GM12878 (cell line): ENCODE measurements at regions not wholly inside any gene's neighbourhood (a gene's known extent, or its start where the extent isn't known, plus 50 kb on each side); places are given as distances from the start of the nearest gene placed in this dataset.

ENCODE experiments used
- ATAC-seq: fragments of 200-7000 bp; cut with Tn5 transposase; 3 replicates; pipeline ENCODE4 v1.9.1; 2020; ENCODE audit warnings: mild to moderate bottlenecking, moderate library complexity
- BruUV-seq: library from RNA; stranded (reverse); fragments of 400-500 nt; replicated peaks from 2 replicates; lab custom pipeline; 2021; lab: Mats Ljungman, UMichigan
- CTCF ChIA-PET: fragments of 300-600 bp; sonication (Branson Sonifier 250); formaldehyde crosslinking; extraction: SDS; loops from one replicate; lab custom pipeline; 2021; ENCODE audit warnings: inconsistent platforms; lab: Yijun Ruan, JAX
- POLR2A ChIA-PET: fragments of 350-600 bp; formaldehyde crosslinking; extraction: SDS; loops from one replicate; lab custom pipeline; 2021; ENCODE audit warnings: inconsistent platforms; lab: Charles Lee
- RAD21 ChIA-PET: fragments of 300-600 bp; sonication (Branson Sonifier 250); formaldehyde crosslinking; loops from one replicate; lab custom pipeline; 2023; ENCODE audit warnings: antibody characterized with exemption; ENCODE audit not compliant: unreplicated experiment; lab: Charles Lee
- SMC1A ChIA-PET: fragments of 300-600 bp; sonication (Branson Sonifier 250); formaldehyde crosslinking; loops from one replicate; lab custom pipeline; 2023; ENCODE audit not compliant: unreplicated experiment, uncharacterized antibody; lab: Charles Lee
- DNase-seq: peaks from one replicate; pipeline ENCODE4 v3.0.0-alpha.2; 2011; ENCODE audit warnings: low read depth, low spot score
- FAIRE-seq: peaks from 3 replicates; lab custom pipeline; 2011; peaks lifted over from hg19 to GRCh38; lab: Jason Lieb, UNC
- H2AFZ ChIP-seq: 2 replicates; pipeline ENCODE4 v1.6.0; 2011; ENCODE audit warnings: low read depth, low read length, control low read depth; ENCODE audit not compliant: control insufficient read depth
- H3K27ac ChIP-seq: 2 replicates; pipeline ENCODE4 v1.5.1; 2011; ENCODE audit warnings: control low read depth; ENCODE audit not compliant: control insufficient read depth, insufficient read depth
- H3K27me3 ChIP-seq, 2 experiments: replicated peaks in 1 of 2; 2 replicates each; pipeline versions ENCODE4 v1.6.0 to v1.6.1; 2011; ENCODE audit warnings: low read length in 1 of 2; ENCODE audit not compliant: control insufficient read depth in 2 of 2, insufficient read depth in 2 of 2
- H3K36me3 ChIP-seq, 2 experiments: 2 replicates each; pipeline ENCODE4 v1.5.1; 2011; ENCODE audit warnings: low read length in 1 of 2; ENCODE audit not compliant: control insufficient read depth in 2 of 2, insufficient read depth in 2 of 2
- H3K4me1 ChIP-seq: 2 replicates; pipeline ENCODE4 v1.6.1; 2011; ENCODE audit warnings: mild to moderate bottlenecking, low read length, moderate library complexity, mixed read lengths; ENCODE audit not compliant: control insufficient read depth, insufficient read depth
- H3K4me2 ChIP-seq: 2 replicates; pipeline ENCODE4 v1.6.0; 2011; ENCODE audit warnings: control low read depth; ENCODE audit not compliant: control insufficient read depth, insufficient read depth
- H3K4me3 ChIP-seq: fragments of 200-600 bp; sonication (generic); 2 replicates; pipeline ENCODE4 v1.5.1; 2016
- H3K79me2 ChIP-seq: 2 replicates; pipeline ENCODE4 v1.6.0; 2011; ENCODE audit warnings: low read length; ENCODE audit not compliant: control insufficient read depth, insufficient read depth
- H3K9ac ChIP-seq: 2 replicates; pipeline ENCODE4 v1.8.0; 2011; ENCODE audit warnings: low read length, control low read depth, mixed read lengths; ENCODE audit not compliant: control insufficient read depth, insufficient read depth
- H3K9me3 ChIP-seq: replicated peaks from 3 replicates; pipeline ENCODE4 v1.5.1; 2011; ENCODE audit warnings: mild to moderate bottlenecking, low read length; ENCODE audit not compliant: control insufficient read depth, insufficient read depth
- H4K20me1 ChIP-seq: 2 replicates; pipeline ENCODE4 v1.6.0; 2011; ENCODE audit not compliant: control insufficient read depth, insufficient read depth
- CHD2 ChIP-seq: IDR thresholded peaks from 2 replicates; pipeline ENCODE4 v1.6.1; 2011; ENCODE audit warnings: low read depth, low read length, improper control_type of control experiment, borderline replicate concordance
- E2F8 ChIP-seq: fragments of 450-650 bp; IDR thresholded peaks from 2 replicates; pipeline ENCODE4 v1.6.1; 2018; ENCODE audit warnings: mild to moderate bottlenecking, low read depth, moderate library complexity; ENCODE audit not compliant: partially characterized antibody
- GATAD2B ChIP-seq: fragments of 450-650 bp; conservative IDR thresholded peaks from 2 replicates; pipeline ENCODE4 v1.6.1; 2017; ENCODE audit warnings: low read depth, mild to moderate bottlenecking, moderate library complexity
- IKZF1 ChIP-seq: fragments of 450-650 bp; conservative IDR thresholded peaks from 2 replicates; pipeline ENCODE4 v1.6.1; 2017; ENCODE audit warnings: antibody characterized with exemption, mild to moderate bottlenecking
- KDM1A ChIP-seq: fragments of 200-600 bp; sonication (generic); IDR thresholded peaks from 2 replicates; pipeline ENCODE4 v1.6.1; 2016; ENCODE audit warnings: borderline replicate concordance
- KLF5 ChIP-seq: fragments of 450-650 bp; IDR thresholded peaks from 2 replicates; pipeline ENCODE4 v1.6.1; 2014; ENCODE audit warnings: mild to moderate bottlenecking; ENCODE audit not compliant: partially characterized antibody
- LARP7 ChIP-seq: fragments of 450-650 bp; IDR thresholded peaks from 2 replicates; pipeline ENCODE4 v1.6.1; 2017; ENCODE audit warnings: mild to moderate bottlenecking
- MEF2A ChIP-seq: IDR thresholded peaks from 2 replicates; pipeline ENCODE4 v1.6.1; 2011; ENCODE audit warnings: low read depth, mild to moderate bottlenecking, low read length, moderate library complexity; ENCODE audit not compliant: insufficient read depth
- NBN ChIP-seq: fragments of 450-650 bp; IDR thresholded peaks from 2 replicates; pipeline ENCODE4 v1.6.1; 2016
- PKNOX1 ChIP-seq: fragments of 450-650 bp; IDR thresholded peaks from 2 replicates; pipeline ENCODE4 v1.6.1; 2016; ENCODE audit warnings: mild to moderate bottlenecking
- POLR2AphosphoS2 ChIP-seq: IDR thresholded peaks from 2 replicates; pipeline ENCODE4 v1.6.1; 2011; ENCODE audit warnings: low read depth, mild to moderate bottlenecking, low read length, improper control_type of control experiment, moderate library complexity
- SUPT20H ChIP-seq: IDR thresholded peaks from 2 replicates; pipeline ENCODE4 v1.6.1; 2011; ENCODE audit warnings: low read depth, mild to moderate bottlenecking, low read length, moderate library complexity, borderline replicate concordance; ENCODE audit not compliant: control insufficient read depth
- TCF7 ChIP-seq: IDR thresholded peaks from 2 replicates; pipeline ENCODE4 v1.6.1; 2014; ENCODE audit warnings: antibody characterized with exemption, borderline replicate concordance
- ZBTB11 ChIP-seq: fragments of 450-650 bp; formaldehyde crosslinking; IDR thresholded peaks from 2 replicates; pipeline ENCODE4 v1.5.0; 2022; ENCODE audit warnings: mild to moderate bottlenecking, missing genetic modification characterization
- ZNF217 ChIP-seq: fragments of 450-650 bp; IDR thresholded peaks from 2 replicates; pipeline ENCODE4 v1.6.1; 2017; ENCODE audit warnings: antibody characterized with exemption, mild to moderate bottlenecking
- in situ Hi-C: fragments of 300-500 bp; cut with MboI; formaldehyde crosslinking; loops from 9 replicates; pipeline ENCODE4 v1.14.3; 2018; ENCODE audit warnings: mixed read lengths
- intact Hi-C: fragments of 100-400 bp; cut with micrococcal nuclease; formaldehyde crosslinking; loops from one replicate; pipeline ENCODE4 v1.14.2; 2022; ENCODE audit not compliant: unreplicated experiment

- TF ChIP-seq NBN = no peak
- no peak for TF ChIP-seq LARP7
- no peak for TF ChIP-seq ZBTB11 (CRISPR knock-in tag)
- no peak for TF ChIP-seq TCF7
Observed at GRCh38 chr5:105751908-105752307, 1918.8 kb downstream of the EFNA5 start (continued).

GRCh38 chr5:105745111-105745510, 1925.6 kb downstream of the EFNA5 start:
- Histone ChIP-seq H3K9ac (no peak overlapping the region), H2AFZ (no peak overlapping the region), H3K79me2 (no peaks in the 10 kb centered on the region), H3K4me2 (no peak overlapping the region), H3K4me1 (no peaks in the 10 kb centered on the region), H3K27ac (no peak overlapping the region), H3K9me3 (no peaks in the 10 kb centered on the region), H4K20me1 (no peaks in the 10 kb centered on the region), H3K36me3 (no peaks in the 10 kb centered on the region), H3K4me3 (no peak overlapping the region), H3K27me3 (no peaks in the 10 kb centered on the region)
- DNase-seq (no peak), FAIRE-seq (no peak), ATAC-seq (no peak)
- RAD21 ChIA-PET = no interaction called here
- SMC1A ChIA-PET = no interaction called here
- no TSS peak for BruUV-seq
- CTCF ChIA-PET = interaction anchor here (0.6 kb wide), 1 partner anchor 379 kb away, joined by 3 read pairs; no protein-coding TSS in a partner anchor
- in situ Hi-C loops = no loop called here
- intact Hi-C loops = no loop called here
- POLR2A ChIA-PET = no interaction called here
- no peak for TF ChIP-seq PKNOX1
- no peak for TF ChIP-seq CHD2
- TF ChIP-seq POLR2AphosphoS2 = no peak
- TF ChIP-seq E2F8 = no peak
- TF ChIP-seq SUPT20H = no peak
- no peak for TF ChIP-seq KDM1A
- no peak for TF ChIP-seq KLF5
- no peak for TF ChIP-seq ZNF217
- no peak for TF ChIP-seq IKZF1
- no peak for TF ChIP-seq MEF2A
- TF ChIP-seq GATAD2B = no peak
